A549 (cell line): ENCODE measurements at regions not wholly inside any gene's neighbourhood (a gene's known extent, or its start where the extent isn't known, plus 50 kb on each side); places are given as distances from the start of the nearest gene placed in this dataset.

ENCODE experiments used
- ATAC-seq, 2 experiments: fragments of 200-7000 bp in 1 of 2; fragments of >200 bp in 1 of 2; cut with Nextera tagmentation in 1 of 2; cut with Tn5 transposase in 1 of 2; 3 replicates each; pipeline versions ENCODE4 v1.8.0 to v1.9.1; 2018 to 2020; ENCODE audit warnings: mild to moderate bottlenecking in 1 of 2, moderate library complexity in 1 of 2
- CTCF ChIA-PET: fragments of 300-600 bp; sonication (Branson Sonifier 250); formaldehyde crosslinking; extraction: SDS; loops from one replicate; lab custom pipeline; 2021; ENCODE audit warnings: antibody characterized with exemption, inconsistent platforms; lab: Yijun Ruan, JAX
- POLR2A ChIA-PET: fragments of 350-600 bp; formaldehyde crosslinking; extraction: SDS; loops from one replicate; lab custom pipeline; 2021; ENCODE audit warnings: antibody characterized with exemption, inconsistent platforms; lab: Yijun Ruan, JAX
- DNase-seq, 2 experiments: peaks; one replicate each; pipeline versions ENCODE4 v3.0.0 to v3.0.0-alpha.2; 2011 to 2016; ENCODE audit warnings: low read depth in 1 of 2, low spot score in 1 of 2
- FAIRE-seq: peaks from 2 replicates; lab custom pipeline; 2011; peaks lifted over from hg19 to GRCh38; lab: Jason Lieb, UNC
- H3K27ac ChIP-seq, 2 experiments: fragments of >200 bp; sonication (Bioruptor Twin); formaldehyde crosslinking; 3 replicates each; pipeline ENCODE4 v1.5.1; 2016 to 2017
- H3K4me1 ChIP-seq: fragments of >200 bp; sonication (Bioruptor Twin); formaldehyde crosslinking; 3 replicates; pipeline ENCODE4 v1.6.1; 2016
- H3K4me2 ChIP-seq: fragments of >200 bp; sonication (Bioruptor Twin); formaldehyde crosslinking; 3 replicates; pipeline ENCODE4 v1.6.1; 2016
- H3K4me3 ChIP-seq: fragments of >200 bp; sonication (Bioruptor Twin); formaldehyde crosslinking; 3 replicates; pipeline ENCODE4 v1.5.1; 2016
- H3K9me3 ChIP-seq: fragments of >200 bp; sonication (Bioruptor Twin); formaldehyde crosslinking; 3 replicates; pipeline ENCODE4 v1.6.1; 2016
- ATOH8 ChIP-seq: fragments of 250-450 bp; sonication (Bioruptor Pico); IDR thresholded peaks from 2 replicates; pipeline ENCODE4 v1.5.0; 2020; ENCODE audit warnings: low read depth, mild to moderate bottlenecking, moderate library complexity
- BHLHE40 ChIP-seq: IDR thresholded peaks from 2 replicates; pipeline ENCODE4 v1.6.1; 2012; ENCODE audit warnings: low read depth, low read length, inconsistent platforms
- CEBPB ChIP-seq, 2 experiments: fragments of >200 bp in 1 of 2; sonication (Bioruptor Twin) in 1 of 2; formaldehyde crosslinking in 1 of 2; IDR thresholded peaks; 2 replicates each; pipeline ENCODE4 v1.6.1; 2012 to 2016
- CHD4 ChIP-seq: fragments of 200-600 bp; sonication (generic); IDR thresholded peaks from 2 replicates; pipeline ENCODE4 v1.6.1; 2016; ENCODE audit warnings: antibody characterized with exemption, mild to moderate bottlenecking, borderline replicate concordance
- EHF ChIP-seq: fragments of 250-450 bp; sonication (Bioruptor Pico); IDR thresholded peaks from 2 replicates; pipeline ENCODE4 v1.5.0; 2020; ENCODE audit warnings: mild to moderate bottlenecking
- ELK1 ChIP-seq: fragments of 150-350 bp; IDR thresholded peaks from 2 replicates; pipeline ENCODE4 v1.6.1; 2014; ENCODE audit warnings: low read depth, mild to moderate bottlenecking, low read length
- FOSB ChIP-seq: fragments of 250-450 bp; sonication (Bioruptor Pico); IDR thresholded peaks from 2 replicates; pipeline ENCODE4 v1.5.0; 2020; ENCODE audit warnings: mild to moderate bottlenecking, moderate library complexity
- FOSL2 ChIP-seq, 2 experiments: fragments of 450-650 bp in 1 of 2; fragments of >200 bp in 1 of 2; sonication (Bioruptor Twin) in 1 of 2; formaldehyde crosslinking; IDR thresholded peaks; 2 replicates each; pipeline versions ENCODE4 v1.5.0 to v1.6.1; 2016 to 2020; ENCODE audit warnings: mild to moderate bottlenecking in 1 of 2, moderate library complexity in 1 of 2
- GATA3 ChIP-seq: IDR thresholded peaks from 2 replicates; pipeline ENCODE4 v1.6.1; 2012; ENCODE audit warnings: borderline replicate concordance
- HES2 ChIP-seq: fragments of >200 bp; sonication (Bioruptor Twin); formaldehyde crosslinking; IDR thresholded peaks from 2 replicates; pipeline ENCODE4 v1.6.1; 2016
- HEYL ChIP-seq: fragments of 250-450 bp; sonication (Bioruptor Pico); IDR thresholded peaks from 2 replicates; pipeline ENCODE4 v1.8.0; 2021; ENCODE audit warnings: mild to moderate bottlenecking, moderate library complexity
- HOXA7 ChIP-seq: fragments of 250-450 bp; sonication (Bioruptor Pico); IDR thresholded peaks from 2 replicates; pipeline ENCODE4 v1.5.0; 2020; ENCODE audit warnings: mild to moderate bottlenecking, moderate library complexity
- HOXB5 ChIP-seq: fragments of 250-450 bp; sonication (Bioruptor Pico); IDR thresholded peaks from 2 replicates; pipeline ENCODE4 v1.5.0; 2020; ENCODE audit warnings: mild to moderate bottlenecking, moderate library complexity
- JUNB ChIP-seq: fragments of >200 bp; sonication (Bioruptor Twin); formaldehyde crosslinking; IDR thresholded peaks from 2 replicates; pipeline ENCODE4 v1.6.1; 2016
- KDM1A ChIP-seq: fragments of 200-600 bp; sonication (generic); IDR thresholded peaks from 2 replicates; pipeline ENCODE4 v1.6.1; 2016; ENCODE audit warnings: low read depth, mild to moderate bottlenecking
- MAZ ChIP-seq: fragments of 150-350 bp; IDR thresholded peaks from 2 replicates; pipeline ENCODE4 v1.6.1; 2014; ENCODE audit warnings: antibody characterized with exemption, low read depth, low read length, borderline replicate concordance
- MYC ChIP-seq: IDR thresholded peaks from 2 replicates; pipeline ENCODE4 v1.6.1; 2012; ENCODE audit warnings: mild to moderate bottlenecking, inconsistent platforms, low read length, improper control_type of control experiment, borderline replicate concordance
- NPAS2 ChIP-seq: fragments of 250-450 bp; sonication (Bioruptor Pico); IDR thresholded peaks from 2 replicates; pipeline ENCODE4 v1.8.0; 2022; ENCODE audit warnings: mild to moderate bottlenecking, moderate library complexity, borderline replicate concordance
- PHF8 ChIP-seq: fragments of 200-600 bp; sonication (generic); IDR thresholded peaks from 2 replicates; pipeline ENCODE4 v1.6.1; 2016; ENCODE audit warnings: low read depth, mild to moderate bottlenecking, antibody characterized with exemption, moderate library complexity, borderline replicate concordance
- RAD21 ChIP-seq, 2 experiments: fragments of >200 bp in 1 of 2; sonication (Bioruptor Twin) in 1 of 2; formaldehyde crosslinking in 1 of 2; IDR thresholded peaks in 1 of 2; conservative IDR thresholded peaks in 1 of 2; 2 replicates in 1 of 2; 3 replicates in 1 of 2; pipeline ENCODE4 v1.6.1; 2012 to 2018; ENCODE audit warnings: inconsistent platforms in 1 of 2
- RCOR1 ChIP-seq: fragments of 150-350 bp; IDR thresholded peaks from 2 replicates; pipeline ENCODE4 v1.6.1; 2014; ENCODE audit warnings: antibody characterized with exemption, low read length, low read depth
- REST ChIP-seq: fragments of 200-600 bp; sonication (generic); IDR thresholded peaks from 2 replicates; pipeline ENCODE4 v1.6.1; 2016; ENCODE audit warnings: antibody characterized with exemption, mild to moderate bottlenecking, moderate library complexity
- SMC3 ChIP-seq: fragments of >200 bp; sonication (Bioruptor Twin); formaldehyde crosslinking; IDR thresholded peaks from 3 replicates; pipeline ENCODE4 v1.6.1; 2018; ENCODE audit warnings: inconsistent platforms
- TP53 ChIP-seq: fragments of 250-450 bp; sonication (Bioruptor Pico); IDR thresholded peaks from 2 replicates; pipeline ENCODE4 v1.5.0; 2021; ENCODE audit warnings: mild to moderate bottlenecking, moderate library complexity
- USF2 ChIP-seq: fragments of 450-650 bp; IDR thresholded peaks from 2 replicates; pipeline ENCODE4 v1.6.1; 2014; ENCODE audit warnings: antibody characterized with exemption
- ZC3H11A ChIP-seq: fragments of 450-650 bp; IDR thresholded peaks from 2 replicates; pipeline ENCODE4 v1.6.1; 2014; ENCODE audit warnings: antibody characterized with exemption, mild to moderate bottlenecking
- ZFP36 ChIP-seq: fragments of 450-650 bp; IDR thresholded peaks from 2 replicates; pipeline ENCODE4 v1.6.1; 2014; ENCODE audit warnings: borderline replicate concordance; ENCODE audit not compliant: partially characterized antibody
- ZSCAN20 ChIP-seq: fragments of 250-450 bp; sonication (Bioruptor Pico); IDR thresholded peaks from 2 replicates; pipeline ENCODE4 v1.8.0; 2022; ENCODE audit warnings: mild to moderate bottlenecking, moderate library complexity

GRCh38 chr21:28769683-28770082 lies 223.0 kb downstream of the LTN1 start:
- Histone ChIP-seq H3K9me3 (no peaks in the 10 kb centered on the region), H3K4me3 (no peak overlapping the region), H3K27ac (no peak overlapping the region), H3K4me1 (peaks cover 2% of the 10 kb centered on the region; the same call in 1 of the 3 replicates), H3K4me2 (no peak overlapping the region)
- POLR2A ChIA-PET, result no interaction called here
- ATAC-seq, result no peak
- no peak for FAIRE-seq
- no peak for DNase-seq
- CTCF ChIA-PET, result interaction anchor here (1.6 kb wide), 1 partner anchor 24 kb away, joined by 4 read pairs; no protein-coding TSS in a partner anchor
- TF ChIP-seq KDM1A (no peak), ZSCAN20 (no peak), NPAS2 (CRISPR knock-in tag) (no peak), ZC3H11A (no peak), MYC (no peak), RCOR1 (no peak), HOXA7 (CRISPR knock-in tag) (no peak), USF2 (no peak), ELK1 (no peak), GATA3 (no peak), CHD4 (no peak), ZFP36 (no peak), CEBPB (IDR thresholded peaks at IDR 0.05) (no peak), REST (no peak), TP53 (CRISPR knock-in tag) (no peak), HOXB5 (CRISPR knock-in tag) (no peak), RAD21 (conservative IDR thresholded peaks at IDR 0.05 in 1 of 2, IDR thresholded peaks at IDR 0.05 in 1 of 2) (no peak), BHLHE40 (no peak), EHF (no peak)

GRCh38 chr21:28768753-28769152 lies 223.9 kb downstream of the LTN1 start:
- Histone ChIP-seq H3K4me1 (peaks cover 2% of the 10 kb centered on the region; the same call in 1 of the 3 replicates), H3K4me2 (no peak overlapping the region), H3K9me3 (no peaks in the 10 kb centered on the region), H3K4me3 (no peak overlapping the region), H3K27ac (no peak overlapping the region)
- ChIA-PET CTCF (interaction anchor here (1.6 kb wide), 1 partner anchor 23 kb away, joined by 4 read pairs; no protein-coding TSS in a partner anchor), POLR2A (no interaction called here)
- TF ChIP-seq FOSL2 (IDR thresholded peaks at IDR 0.05) (no peak), FOSL2 (CRISPR knock-in tag; IDR thresholded peaks at IDR 0.05) (no peak), HEYL (CRISPR knock-in tag) (no peak), GATA3 (no peak), HES2 (no peak), ZC3H11A (no peak), FOSB (CRISPR knock-in tag) (no peak), MAZ (no peak), ATOH8 (no peak), TP53 (CRISPR knock-in tag) (no peak), KDM1A (no peak), JUNB (no peak), SMC3 (no peak), PHF8 (no peak), REST (no peak)
- no peak for DNase-seq
- ATAC-seq, result no peak
- no peak for FAIRE-seq
